ENCODE measurements at regions not wholly inside any gene's neighbourhood (a gene's known extent, or its start where the extent isn't known, plus 50 kb on each side); places are given as distances from the start of the nearest gene placed in this dataset.

DNA sequence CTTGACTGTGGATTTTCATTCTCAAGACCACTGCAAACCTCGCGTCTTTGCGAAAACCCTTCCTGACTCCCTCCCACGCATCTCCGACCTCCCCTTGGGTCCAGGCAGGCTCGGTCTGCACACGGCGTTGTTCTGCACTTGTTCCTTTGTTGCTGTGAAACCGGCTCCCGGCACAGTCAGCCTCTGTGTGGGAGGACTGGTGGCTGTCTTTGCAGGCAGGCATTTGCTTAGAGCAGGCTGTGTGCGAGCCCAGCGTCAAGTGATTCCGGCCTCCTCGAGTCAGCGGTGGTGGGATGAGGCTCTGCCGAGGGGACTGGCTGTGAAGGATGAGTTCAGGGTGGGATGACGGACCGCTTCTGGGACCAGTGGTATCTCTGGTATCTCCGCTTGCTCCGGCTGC, 102.6 kb upstream of the ROPN1 start:
- DNase-seq: no peak

DNA sequence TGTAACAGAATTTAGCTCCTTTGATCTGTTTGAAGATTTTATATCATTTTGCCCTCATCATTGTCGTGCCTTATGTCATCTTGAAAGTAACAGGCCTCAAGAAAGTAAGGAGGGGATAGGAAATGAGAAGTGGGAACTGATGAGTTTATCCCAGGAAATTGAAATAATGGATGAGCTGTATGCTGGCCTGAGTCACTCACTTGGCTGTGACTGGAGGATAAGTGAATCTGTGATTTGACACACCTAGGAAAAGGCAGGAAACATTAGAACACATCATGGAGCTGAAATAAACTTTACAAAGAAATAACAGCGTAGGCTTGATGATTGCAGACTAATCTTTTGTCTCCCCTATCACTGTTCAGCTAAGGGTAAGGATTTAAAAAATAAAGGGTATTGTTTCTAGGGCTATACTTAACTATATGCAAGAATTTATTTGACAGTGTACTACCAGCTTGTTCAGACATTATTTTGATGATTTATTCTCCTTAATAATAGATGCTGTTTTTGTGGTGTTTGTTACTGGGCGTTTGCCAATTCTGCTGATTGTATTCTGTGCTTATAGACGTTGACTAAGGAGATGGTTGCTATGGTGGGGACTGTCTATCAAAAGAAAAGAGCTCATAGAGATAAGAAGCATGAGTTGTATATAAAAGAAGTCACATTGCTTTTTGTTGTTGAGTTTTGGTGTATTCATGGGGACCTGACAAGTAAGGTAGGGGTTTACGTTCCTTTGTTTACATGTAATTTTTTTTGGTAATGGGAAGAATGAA, 105.6 kb upstream of the ROPN1 start:
- no peak for DNase-seq

DNA sequence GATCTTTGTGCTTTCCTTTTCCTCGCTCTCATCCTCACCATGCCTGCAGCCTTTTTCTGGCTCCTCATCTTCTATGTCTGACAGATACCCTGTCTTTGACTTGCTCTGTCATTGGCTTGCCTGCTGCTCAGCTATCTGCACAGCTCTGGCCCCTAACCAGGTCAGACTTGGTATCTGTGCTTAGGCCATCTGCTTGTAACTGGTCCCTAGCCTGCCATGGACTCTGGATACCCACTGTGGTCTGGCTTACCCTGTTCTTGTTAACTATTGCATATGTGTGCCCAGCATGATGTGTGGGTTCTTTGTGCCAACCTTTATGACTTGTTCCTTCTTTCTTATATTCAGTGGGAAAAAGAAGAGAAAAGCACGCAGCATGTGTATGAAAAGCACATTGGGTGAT, 109.7 kb upstream of the ROPN1 start:
- no peak for DNase-seq

DNA sequence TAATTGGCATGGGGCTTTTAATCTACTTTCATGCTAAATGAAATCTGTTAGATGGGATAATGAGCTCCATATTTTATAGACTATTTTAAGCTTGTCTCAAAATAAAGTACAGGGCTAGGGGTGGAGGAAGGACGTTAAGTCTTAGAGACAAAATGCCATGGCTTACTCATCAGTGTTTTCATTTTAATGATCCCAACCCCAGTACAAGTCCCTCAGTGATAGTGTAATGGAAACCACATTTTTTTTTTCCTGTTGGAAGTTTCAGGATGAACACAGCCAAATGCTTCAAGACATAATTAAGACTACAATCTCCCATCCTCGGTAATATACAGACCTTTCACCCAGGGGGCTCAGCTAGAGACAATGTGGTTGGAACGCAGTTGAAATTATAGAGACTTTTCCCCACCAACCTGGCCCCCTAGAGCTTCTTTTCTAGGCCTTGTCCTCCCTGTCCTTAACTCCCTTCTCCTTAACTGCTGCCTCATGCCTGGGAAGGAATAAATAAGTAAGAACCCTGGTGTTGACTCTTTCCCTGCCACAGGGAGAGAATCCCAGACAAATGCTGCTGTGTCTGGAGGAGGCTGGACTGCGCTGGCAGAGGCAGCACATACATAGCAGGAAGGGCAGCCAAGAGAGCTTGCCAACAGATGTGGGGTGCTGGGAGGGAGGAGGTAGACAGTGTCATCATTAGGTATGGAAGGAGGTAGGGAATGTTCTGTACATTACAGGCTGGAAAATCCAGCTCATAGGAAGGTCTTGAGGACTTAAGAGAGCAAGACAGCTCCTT, 115.4 kb upstream of the ROPN1 start:
- no peak for DNase-seq

DNA sequence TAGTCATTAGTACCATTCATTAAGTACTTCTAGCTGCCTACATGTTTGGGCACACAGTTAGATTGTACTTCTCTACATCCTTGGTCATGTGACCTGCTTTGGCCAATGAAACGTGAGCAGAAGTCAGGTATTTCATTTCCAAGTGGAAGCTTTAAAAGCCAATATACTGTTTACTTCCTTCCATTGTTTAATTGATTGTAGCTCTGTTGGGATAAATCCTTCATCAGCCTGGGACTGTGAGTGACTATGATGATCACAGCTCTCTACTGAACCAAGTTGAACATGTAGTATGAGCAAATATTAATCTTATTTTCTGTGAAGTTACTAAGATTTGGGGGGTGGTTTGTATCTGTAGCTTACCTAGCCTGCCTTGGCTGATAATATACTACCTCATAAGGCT, 116.5 kb upstream of the ROPN1 start:
- DNase-seq: no peak

DNA sequence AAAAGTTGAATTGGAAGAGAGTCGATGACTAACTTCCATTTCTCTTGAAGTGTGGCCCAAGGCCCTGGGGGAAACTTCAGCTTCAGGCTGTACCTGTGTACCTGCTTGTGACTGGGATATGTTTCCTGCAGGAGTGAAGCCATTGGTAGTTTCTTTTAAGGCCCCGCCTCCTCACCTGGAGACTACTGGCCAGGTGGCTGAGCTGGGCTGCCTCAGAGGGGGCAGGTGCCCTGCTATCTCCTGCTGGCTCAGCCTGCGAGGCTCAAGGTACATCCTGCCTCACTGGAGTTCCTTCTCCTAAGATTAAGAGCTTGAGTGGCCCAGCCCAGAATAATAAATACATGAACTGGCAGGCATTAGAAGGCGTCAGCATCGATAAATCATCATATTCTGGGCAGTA, 121.6 kb upstream of the ROPN1 start:
- no peak for DNase-seq

DNA sequence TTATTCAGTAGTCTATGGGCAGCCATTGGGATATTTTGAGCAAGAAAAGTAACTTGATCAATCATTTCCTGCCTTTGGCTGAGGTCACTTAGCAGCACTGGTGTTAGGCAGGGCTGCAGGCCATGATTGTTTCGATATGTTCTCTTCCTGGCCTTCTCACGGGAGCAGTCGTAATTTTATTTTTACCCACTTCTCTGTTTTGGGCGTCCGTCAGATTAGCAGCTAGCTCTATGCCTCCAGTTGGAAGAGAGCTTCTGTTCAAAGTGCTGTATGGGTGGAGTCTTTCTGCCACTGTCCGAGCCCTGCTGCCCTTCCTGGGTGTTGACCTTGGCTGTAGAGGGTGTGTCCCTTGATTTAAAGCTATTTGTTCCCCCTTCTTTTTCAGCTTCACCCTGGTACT, 123.4 kb upstream of the ROPN1 start:
- DNase-seq: no peak

DNA sequence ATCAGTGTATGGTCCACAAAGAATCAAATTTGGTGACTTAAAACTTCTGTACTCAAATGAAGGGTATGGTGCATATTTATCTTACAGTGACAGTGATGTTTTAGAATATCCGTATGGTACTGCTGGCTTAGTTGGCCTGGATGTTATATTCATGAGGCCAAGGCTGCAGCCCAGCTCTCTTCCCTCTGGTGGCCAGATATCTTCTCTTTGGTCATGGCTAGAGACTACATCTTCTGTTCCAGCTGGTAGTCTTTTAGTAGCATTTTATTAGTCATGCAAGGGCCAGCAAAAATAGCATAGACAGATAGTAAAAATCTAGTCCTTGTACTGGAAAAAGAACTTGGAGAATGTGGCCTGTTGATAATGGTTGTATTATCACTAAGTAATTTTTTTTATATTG, 124.0 kb upstream of the ROPN1 start:
- DNase-seq: no peak

DNA sequence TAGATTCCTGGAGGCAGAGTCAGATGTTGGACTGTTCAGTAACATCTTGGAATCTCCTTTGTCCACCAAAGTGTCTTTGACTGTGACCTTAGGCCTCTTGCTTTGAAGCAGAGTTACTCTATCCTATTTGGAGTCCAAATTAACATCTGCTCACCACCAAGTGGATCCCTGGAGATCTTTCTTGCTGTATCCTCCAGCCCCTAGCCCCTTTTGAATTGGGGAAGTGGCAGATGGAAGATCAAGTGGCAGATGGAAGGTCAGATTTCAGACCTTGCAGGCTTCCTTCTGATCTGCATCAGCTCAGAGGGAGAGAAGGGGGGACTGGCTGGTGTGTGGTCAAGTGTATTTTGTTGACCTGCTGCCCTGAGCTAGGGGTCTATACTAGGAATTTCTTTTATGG, 125.0 kb upstream of the ROPN1 start:
- DNase-seq: no peak

DNA sequence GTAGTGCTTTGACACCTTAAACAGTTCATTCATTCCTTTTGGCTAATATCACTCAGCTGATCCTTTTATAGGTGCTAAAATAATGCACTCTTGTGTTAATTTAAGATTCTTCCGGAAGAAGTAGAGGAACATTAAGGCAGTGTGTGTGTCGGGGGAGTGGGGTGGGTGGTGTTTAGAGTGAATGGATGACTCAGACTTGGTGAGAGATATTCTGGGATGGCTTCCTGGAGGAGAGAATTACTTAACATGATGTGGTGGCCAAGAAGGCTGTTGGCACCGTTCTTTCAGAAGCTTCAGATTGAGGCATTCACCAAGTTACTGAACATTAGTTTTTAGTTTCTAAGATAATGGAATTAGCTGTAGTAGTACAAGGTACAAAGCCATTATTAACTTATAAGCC, 125.6 kb upstream of the ROPN1 start:
- no peak for DNase-seq

DNA sequence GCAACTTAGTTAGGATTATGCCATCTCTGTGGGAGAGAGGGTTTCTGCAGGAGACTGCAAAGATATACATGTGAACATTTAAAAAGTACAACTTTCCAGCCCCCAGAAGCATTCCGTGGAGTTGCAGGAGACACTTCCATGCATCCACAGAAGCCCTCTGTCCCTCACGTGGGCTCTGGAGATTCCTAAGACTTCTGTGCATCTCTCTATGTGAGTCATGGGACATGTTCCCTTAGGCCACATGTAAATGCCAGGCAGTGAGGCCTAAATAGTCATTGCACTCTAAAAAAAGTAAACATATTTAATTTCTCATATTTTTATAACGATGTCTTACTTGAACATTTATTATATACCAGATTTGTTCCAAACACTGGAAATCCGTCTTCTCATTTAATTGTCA, 126.5 kb upstream of the ROPN1 start:
- no peak for DNase-seq

DNA sequence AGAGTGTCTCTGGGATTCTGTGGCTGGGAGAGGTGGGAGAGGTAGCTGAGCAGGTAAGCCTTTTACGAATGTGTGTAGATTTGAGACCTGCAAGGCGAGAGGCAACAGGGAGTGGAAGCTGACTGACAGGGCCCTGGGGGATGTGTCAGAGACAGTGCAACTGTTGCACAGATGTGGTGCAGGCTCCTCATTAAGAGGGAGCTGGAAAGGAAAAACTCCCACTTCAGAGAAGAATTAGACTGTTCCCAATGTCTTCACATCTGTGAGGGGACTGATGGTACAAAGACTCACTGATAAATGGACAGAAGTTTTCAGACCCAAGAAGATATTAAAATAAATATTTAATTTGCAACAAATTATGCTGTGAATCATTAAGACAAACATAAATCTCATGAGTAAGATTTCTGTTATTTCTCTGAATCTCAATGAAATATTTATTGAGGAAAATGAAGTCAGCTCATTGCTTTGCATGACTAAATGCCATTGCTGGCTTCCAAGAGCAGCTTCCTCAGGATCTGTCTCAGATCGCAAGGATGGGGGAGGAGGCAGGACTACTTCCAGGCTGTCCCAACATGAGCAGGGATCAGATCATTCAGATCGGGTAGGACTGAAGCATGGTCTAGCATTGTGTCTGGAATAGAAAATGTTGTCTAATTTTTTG, 127.3 kb upstream of the ROPN1 start:
- DNase-seq: no peak

DNA sequence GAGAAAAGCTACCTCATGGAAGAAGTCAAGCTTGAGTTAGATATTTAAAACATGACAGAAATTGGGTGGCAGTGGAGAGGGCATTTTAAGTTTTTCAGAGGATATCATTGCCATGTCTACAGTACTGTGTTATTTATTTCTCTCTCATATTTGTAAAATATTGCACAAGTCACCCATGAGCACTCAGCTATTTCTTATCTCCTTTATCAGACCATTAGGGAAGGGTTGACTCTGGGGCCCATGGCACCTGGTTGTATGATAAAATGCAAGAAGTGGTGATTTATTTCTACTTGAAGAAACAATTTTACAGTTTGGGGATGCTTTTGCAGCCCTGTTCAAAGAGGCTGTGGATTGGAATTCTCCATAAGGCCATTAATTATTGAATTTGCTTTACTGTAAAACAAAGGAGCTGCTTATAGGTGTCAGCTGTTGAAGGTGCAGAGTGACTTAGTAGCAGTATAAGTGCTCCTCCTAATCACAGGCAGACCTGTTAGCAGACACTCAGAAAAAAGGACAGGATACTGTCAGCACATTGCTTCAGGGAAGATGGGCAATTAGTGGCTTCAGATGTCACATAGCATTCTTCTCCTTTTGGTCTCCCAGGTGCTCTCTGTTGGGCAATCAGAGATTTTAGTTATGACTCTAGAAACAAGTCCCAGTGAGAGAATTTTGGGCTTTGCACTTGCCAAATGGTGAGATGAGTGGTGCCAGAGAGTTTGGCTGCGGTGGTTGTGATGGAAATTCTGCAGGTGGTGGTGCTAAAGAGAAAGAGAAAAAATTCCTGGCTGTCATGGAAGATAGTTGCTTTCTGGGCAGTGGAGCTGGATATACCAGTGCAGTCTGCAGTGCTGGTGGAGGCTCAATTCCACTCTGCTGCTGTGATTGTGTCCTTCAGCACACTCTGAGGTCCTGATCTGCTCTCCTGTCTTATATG, 129.7 kb upstream of the ROPN1 start:
- DNase-seq: no peak

DNA sequence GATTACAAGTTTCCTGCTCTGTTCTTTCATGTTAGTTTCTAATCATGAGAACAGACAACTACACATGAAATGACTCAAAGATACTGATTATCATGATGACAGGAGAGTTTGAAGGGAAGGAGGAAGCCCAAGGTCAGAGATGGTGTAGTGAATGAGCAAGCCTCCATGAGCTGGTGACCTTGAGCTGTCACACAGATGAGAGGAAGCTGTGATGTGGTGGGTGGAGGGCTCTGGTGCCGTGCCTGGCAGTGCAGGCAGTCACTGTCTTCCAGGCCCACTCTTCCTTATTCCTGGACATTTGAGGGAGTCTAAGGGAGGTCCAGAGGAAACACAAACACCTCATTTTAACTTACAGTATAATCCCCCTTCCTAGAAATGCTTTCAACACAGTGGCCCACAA, 133.4 kb upstream of the ROPN1 start:
- no peak for DNase-seq

DNA sequence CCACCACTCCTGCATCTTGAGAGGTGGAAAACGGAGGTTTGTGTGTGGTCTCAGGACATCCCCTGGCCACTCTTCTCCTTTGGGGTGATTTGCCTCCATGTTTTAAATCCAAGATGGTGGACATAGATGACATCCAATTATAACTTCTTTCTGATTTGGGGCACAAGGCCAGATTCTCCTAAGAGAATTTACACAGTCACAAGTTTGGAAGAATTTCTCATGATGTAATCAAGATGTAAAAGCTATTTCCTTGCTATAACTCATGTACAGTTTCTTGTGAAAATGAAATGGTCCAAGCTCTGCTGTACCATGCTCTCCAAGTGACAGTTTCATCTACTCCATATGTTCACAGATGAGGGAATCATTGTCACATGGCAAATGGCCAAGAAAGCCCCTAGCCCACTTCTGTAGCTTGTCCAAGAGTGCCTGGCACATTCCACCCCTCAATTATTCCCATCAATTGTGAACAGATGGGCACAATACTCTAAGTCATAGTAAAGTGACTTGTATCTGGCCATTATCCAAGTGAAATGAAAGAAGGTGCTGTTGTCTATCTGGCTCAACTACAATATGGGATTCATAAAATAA, 134.6 kb upstream of the ROPN1 start:
- no peak for DNase-seq

DNA sequence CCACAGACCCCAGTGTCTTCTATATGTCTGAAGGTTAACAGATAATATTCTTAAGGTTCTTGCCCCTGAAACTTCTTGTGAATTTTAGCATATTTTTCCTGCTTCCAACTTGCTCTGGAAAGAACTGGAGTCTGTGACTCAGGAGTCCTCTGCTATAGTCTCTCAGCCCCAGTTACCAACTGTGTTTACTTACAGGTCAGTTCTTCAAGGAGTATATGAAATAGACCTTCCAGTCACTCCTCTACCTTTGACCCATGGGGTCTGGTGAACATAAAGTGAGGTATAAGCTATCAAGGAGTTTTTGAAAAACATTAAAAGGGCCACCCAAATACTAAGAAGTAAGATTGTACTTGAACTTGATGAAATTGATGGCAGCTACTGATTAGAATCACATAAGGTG, 139.2 kb upstream of the ROPN1 start:
- DNase-seq: no peak

DNA sequence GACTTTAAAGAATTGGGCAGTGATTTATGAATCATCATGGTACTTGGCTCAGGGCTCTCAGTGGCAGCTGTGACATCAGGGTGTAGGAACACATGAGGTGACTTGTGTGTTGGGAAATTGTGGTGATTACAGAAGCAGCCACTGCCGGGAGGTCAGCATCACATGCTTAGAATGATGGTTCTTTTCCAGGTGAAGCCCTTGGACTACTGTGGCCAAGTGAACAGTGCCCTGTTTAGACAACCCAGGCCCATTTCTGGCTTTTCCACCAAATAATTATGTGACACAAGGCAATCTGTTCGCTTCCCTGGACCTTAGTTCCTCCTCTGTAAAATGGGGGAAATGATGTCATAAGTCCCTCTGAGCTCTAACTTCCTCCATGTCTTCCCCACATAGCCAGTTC, 139.7 kb upstream of the ROPN1 start:
- no peak for DNase-seq

DNA sequence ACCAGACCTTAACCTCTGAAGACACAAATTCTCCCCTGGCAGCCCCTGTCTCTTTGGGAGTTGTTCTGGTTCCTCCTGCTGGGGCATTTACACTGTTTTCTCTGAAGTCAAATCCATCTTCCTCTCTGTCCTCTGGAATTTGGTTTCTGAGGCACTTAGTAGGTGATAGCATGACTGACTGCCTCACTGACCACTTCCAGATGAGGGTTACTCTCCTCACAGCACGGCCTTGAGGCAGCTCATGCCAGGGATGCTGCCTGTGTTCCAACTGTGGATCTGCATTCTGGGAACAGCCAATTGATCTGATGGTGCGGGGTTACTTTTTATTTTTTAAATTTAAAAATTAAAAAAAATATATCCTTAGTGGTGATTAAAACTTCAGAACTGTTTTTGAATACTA, 140.9 kb upstream of the ROPN1 start:
- no peak for DNase-seq

DNA sequence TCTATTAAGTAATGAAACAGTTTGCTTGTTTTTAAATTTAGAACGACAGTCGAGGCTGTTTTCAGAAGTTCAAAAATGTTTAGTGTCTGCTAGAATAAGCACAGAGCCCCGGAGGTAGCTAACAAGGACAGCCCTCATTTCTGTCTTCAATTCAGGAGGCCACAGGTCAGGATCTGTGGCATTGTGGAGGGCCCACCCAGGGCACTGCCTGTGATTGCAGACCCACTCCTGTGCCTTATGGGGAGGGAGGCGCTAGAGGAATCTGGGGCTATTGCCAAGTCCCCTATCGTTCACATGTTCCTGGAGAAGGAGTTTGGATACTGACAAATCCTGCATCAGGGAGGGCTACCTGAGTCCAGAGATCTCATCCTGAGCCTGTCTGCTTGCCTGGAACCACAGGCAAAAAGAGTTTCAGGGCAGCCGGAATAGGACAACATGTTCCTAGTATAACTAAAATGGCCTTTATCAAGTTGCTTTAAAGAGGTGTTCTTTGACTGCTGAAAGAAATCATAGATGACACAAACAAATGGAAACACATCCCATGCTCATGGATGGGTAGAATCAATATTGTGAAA, 141.5 kb upstream of the ROPN1 start:
- no peak for DNase-seq

DNA sequence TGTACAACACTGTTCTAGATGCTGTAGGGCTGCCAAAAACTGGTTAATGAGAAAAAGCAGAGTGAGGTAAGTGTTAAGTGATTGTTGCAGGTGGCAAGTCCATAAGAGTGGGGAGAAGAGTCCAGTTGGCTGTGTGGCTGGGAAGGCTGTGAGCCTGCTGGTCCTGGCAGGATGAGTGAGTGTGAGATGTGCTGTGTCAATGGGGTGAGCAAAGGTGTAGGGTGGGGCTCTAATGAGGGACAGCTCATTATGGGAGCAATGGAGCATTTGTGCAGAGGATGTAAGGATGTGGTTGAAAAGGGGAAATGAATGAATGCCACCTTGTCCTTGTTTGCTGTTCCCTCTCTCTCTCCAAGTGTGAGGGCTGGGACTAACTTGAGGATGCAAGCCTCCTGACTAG, 145.3 kb upstream of the ROPN1 start:
- DNase-seq: no peak

DNA sequence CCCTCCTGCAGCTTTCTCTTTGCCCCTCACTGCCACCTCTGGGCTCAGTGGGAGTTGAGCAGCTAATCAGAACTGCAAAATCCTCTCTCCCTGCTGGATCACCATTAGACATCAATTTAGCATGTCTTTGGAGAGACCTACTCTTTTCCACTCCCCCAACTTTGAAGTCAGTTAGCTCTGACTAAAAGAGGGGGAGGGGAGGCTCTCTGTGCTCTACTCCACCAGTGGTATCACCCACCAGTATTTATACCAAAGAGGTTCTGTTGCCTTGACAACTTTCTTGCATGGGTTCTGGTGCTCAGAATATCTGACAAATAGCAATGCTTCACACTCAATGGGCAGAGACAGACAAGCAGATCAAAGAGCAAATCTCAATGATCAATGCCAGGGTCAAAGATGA, 146.2 kb upstream of the ROPN1 start:
- DNase-seq: no peak

DNA sequence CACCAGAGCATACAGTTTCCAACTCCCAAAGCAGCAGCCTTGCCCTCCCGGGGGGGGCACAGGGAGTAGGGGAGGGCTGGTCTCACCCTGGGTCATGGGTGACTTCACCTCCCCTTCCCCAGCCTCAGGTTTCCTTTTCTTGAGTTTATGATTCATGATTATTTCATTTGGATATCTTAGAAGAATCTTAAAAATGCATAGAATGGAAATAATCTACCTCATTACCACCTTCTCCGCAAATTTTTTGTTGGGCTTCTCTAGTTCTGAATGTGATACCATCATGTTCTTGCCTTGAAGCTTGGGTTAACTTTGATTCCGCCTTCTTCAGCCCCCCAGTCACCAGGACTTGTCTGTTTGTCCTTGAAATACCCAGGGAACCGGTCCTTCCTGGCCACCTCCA, 148.8 kb upstream of the ROPN1 start:
- no peak for DNase-seq
